Adrenal gland (tissue), 9 donors: ENCODE measurements at regions not wholly inside any gene's neighbourhood (a gene's known extent, or its start where the extent isn't known, plus 50 kb on each side); places are given as distances from the start of the nearest gene placed in this dataset.

Source experiments
- DNase-seq, 7 donors: peaks; one replicate each; pipeline ENCODE4 v3.0.0-alpha.2; 2019 to 2020
- H3K27ac ChIP-seq, 5 donors: fragments of 200-600 bp; sonication (generic) in 4 of 5; 1 replicate in 3 of 5; 2 replicates in 2 of 5; pipeline versions ENCODE4 v1.5.1 to v1.8.0; 2016 to 2020; ENCODE audit warnings: mild to moderate bottlenecking in 1 of 5
- H3K27me3 ChIP-seq: fragments of 200-600 bp; 2 replicates; pipeline ENCODE4 v1.8.0; 2021
- H3K36me3 ChIP-seq, 2 donors: fragments of 200-600 bp; replicated peaks in 1 of 2; 1 replicate in 1 of 2; 2 replicates in 1 of 2; pipeline versions ENCODE4 v1.5.1 to v1.8.0; 2018 to 2022
- H3K4me1 ChIP-seq, 2 donors: fragments of 200-600 bp; replicated peaks in 1 of 2; 1 replicate in 1 of 2; 2 replicates in 1 of 2; pipeline versions ENCODE4 v1.5.1 to v1.8.0; 2018 to 2021
- H3K4me3 ChIP-seq, 4 donors: fragments of 200-600 bp; sonication (generic) in 3 of 4; one replicate each; pipeline ENCODE4 v1.5.1; 2016 to 2018
- H3K9me3 ChIP-seq, 3 donors: fragments of 200-600 bp; sonication (generic) in 1 of 3; replicated peaks in 1 of 3; 1 replicate in 2 of 3; 2 replicates in 1 of 3; pipeline versions ENCODE4 v1.5.1 to v1.8.0; 2016 to 2021
- POLR2A ChIP-seq, 2 donors: fragments of 450-650 bp; IDR thresholded peaks; one replicate each; pipeline ENCODE4 v1.6.1; 2017; ENCODE audit warnings: antibody characterized with exemption in 2 of 2, mild to moderate bottlenecking in 2 of 2, moderate library complexity in 1 of 2
- WGBS, 4 donors: extraction: QIAGEN DNeasy Blood & Tissue Kit in 2 of 4; methylation state at CpG; one replicate each; pipeline versions ENCODE4 v1.1.5 to v1.1.7; 2013 to 2017; 5-methylcytosine and 5-hydroxymethylcytosine counted together
- intact Hi-C, 2 donors: fragments of 100-400 bp; cut with DNase I; formaldehyde crosslinking; loops; one replicate each; pipeline versions ENCODE4 v1.14.1 to v1.15.0; 2022 to 2023
- TF ChIP-seq, protein P1 (sequence below), 6 experiments: fragments of 450-650 bp in 4 of 6; fragments of 200-600 bp in 2 of 6; sonication (generic) in 1 of 6; IDR thresholded peaks; 1 replicate in 5 of 6; 2 replicates in 1 of 6; pipeline versions ENCODE4 v1.5.1 to v1.8.0; 2016 to 2021; ENCODE audit warnings: antibody characterized with exemption in 6 of 6, mild to moderate bottlenecking in 2 of 6, moderate library complexity in 1 of 6
- donor health status: healthy with polysubstance abuse.
- donor health status: Bipolar disorder and iron deficiency.
- donor health status: DM: yes; HTN: yes; CAD: no.
- donor health status: DM: no; HTN: no; CAD: no.
- donor health status: DM: no; HTN: no; CAD: no.

DNA sequence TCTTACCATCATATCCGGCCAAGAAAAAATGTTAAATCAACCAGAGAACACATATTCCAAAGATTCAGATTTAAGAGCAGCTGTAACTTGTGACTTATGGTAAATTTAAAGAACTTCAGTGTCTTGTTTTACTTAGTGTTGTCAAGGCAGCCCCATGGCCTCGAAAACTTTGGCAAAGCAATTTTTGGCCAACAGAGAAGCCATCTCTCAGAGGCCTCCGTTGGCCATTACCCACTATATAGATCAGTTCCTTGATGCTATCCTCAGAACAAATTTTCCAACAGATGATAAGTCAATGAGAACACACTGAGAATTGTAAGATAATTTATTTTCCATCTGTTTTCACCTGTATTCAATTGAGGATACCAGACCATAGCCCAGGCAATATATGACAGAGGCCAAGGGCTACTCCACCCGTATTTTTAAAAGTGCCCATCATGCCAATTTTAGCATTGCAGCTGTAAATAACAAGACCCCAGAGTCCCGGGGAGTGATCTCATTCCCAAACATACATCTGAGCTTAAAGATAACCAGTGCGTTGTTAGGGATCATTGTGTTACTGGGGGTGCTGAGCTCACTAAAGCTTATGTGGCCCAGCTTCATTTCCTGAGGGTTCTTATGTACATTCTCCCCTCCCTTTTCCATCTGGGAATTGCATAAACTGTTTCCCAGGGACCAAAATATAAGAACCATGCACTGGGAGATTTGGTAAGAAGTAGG lies 50.0 kb upstream of the PDHA1 start:
- Histone ChIP-seq H3K4me1 (no peaks in the 10 kb centered on the region), H3K9me3 (no peaks in the 10 kb centered on the region), H3K27ac (no peak overlapping the region), H3K36me3 (no peaks in the 10 kb centered on the region), H3K27me3 (no peaks in the 10 kb centered on the region), H3K4me3 (no peak overlapping the region)
- DNase-seq: no peak
- 61 to 79% (median 73%) methylated on average over 3 to 6 of the region's 6 CpGs for WGBS, 4 donors
- no peak for TF ChIP-seq POLR2A (IDR thresholded peaks at IDR 0.05)
- TF ChIP-seq, protein P1, sequence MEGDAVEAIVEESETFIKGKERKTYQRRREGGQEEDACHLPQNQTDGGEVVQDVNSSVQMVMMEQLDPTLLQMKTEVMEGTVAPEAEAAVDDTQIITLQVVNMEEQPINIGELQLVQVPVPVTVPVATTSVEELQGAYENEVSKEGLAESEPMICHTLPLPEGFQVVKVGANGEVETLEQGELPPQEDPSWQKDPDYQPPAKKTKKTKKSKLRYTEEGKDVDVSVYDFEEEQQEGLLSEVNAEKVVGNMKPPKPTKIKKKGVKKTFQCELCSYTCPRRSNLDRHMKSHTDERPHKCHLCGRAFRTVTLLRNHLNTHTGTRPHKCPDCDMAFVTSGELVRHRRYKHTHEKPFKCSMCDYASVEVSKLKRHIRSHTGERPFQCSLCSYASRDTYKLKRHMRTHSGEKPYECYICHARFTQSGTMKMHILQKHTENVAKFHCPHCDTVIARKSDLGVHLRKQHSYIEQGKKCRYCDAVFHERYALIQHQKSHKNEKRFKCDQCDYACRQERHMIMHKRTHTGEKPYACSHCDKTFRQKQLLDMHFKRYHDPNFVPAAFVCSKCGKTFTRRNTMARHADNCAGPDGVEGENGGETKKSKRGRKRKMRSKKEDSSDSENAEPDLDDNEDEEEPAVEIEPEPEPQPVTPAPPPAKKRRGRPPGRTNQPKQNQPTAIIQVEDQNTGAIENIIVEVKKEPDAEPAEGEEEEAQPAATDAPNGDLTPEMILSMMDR (IDR thresholded peaks at IDR 0.05): no peak
- intact Hi-C loops: no loop called here
